Left lobe of liver (tissue), 2 donors: ENCODE measurements at regions not wholly inside any gene's neighbourhood (a gene's known extent, or its start where the extent isn't known, plus 50 kb on each side); places are given as distances from the start of the nearest gene placed in this dataset.

Experiments
- ATAC-seq: fragments of 200-7000 bp; cut with Tn5 transposase; one replicate; pipeline ENCODE4 v1.9.1; 2020; ENCODE audit warnings: mild to moderate bottlenecking, moderate library complexity
- DNase-seq: peaks from one replicate; pipeline ENCODE4 v3.0.0-alpha.2; 2020; ENCODE audit warnings: low spot score
- donor health status: DM: no; HTN: no; CAD: no; lungs with moderate emphysema.
- donor health status: DM: no; HTN: yes; CAD: no.

DNA sequence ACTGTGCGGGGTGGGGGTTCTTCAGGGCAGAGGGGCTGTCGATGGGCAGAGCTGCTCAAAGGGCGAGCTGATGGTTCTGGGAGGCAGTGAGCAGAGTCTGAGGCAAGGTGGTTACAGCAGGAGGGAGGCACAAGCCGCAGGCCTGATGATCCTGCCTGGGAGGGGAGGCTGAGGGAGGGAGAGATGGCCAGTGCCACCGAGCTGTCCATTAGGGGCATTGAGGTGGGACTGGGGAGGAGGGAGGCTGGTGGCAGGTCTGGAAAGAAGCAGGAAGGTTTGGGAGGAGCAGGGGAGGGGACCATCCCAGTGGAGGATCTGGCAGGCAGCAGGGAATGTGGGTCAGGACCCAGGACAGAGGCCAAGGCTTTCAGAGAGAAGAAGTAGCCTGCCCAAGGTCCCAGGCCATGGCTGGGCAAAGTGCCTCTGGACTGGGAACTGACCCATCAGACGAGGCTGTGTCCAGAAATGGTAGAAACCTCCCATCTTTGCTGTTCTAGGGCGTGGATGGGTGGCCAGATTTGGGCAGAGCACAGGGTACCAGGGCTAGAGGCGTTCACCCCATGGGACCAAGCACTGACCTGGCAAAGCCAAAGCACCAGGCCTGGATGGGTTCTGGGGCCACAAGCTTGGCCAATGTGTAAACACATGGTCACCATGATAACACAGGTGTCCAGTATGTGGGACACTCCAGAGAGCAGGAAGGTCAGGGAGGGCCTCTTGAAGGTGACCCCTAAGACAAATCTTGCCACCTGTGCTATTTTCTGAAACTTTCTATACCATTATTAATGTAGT is 55.5 kb downstream of the INHBB start:
- ATAC-seq (no peak), DNase-seq (peak; percentile 27)

DNA sequence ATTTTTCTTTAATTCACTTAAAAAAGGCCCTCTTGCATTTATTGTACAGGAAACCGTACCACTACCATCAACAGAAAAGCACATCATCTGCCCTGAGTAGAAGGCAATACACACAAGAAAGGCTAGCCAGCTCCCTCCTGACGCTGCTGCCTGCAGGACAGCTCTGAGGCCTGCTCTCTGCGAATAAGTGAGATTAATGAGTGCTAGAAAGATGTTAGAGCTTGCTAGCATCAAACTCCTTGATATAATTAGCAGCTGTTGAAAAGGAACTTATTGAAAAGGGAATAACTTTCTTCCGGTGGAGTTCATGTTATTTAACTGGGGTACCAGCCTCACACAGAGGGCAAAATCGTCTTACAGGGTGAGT is 56.1 kb downstream of the INHBB start:
- ATAC-seq: no peak
- DNase-seq: no peak

DNA sequence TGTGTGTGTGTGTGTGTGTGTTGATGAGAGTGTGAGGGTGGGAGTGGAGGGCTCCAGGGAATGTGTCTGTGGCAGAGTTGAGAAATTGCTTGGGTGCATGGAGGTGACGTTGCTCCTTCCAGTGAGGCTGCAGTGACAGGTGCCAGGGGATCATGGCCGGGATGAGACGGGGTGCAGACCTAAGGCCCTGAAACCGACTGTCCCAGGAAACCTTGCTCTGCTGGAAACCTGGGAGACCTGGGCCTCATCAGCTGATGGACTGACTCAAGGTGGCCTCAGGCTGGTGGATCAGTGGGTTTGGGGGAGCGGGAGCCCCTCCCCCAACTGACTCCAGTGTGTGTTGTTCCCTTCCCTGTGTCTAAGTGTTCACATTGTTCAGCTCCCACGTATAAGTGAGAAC is 56.6 kb downstream of the INHBB start:
- ATAC-seq (no peak), DNase-seq (no peak)

DNA sequence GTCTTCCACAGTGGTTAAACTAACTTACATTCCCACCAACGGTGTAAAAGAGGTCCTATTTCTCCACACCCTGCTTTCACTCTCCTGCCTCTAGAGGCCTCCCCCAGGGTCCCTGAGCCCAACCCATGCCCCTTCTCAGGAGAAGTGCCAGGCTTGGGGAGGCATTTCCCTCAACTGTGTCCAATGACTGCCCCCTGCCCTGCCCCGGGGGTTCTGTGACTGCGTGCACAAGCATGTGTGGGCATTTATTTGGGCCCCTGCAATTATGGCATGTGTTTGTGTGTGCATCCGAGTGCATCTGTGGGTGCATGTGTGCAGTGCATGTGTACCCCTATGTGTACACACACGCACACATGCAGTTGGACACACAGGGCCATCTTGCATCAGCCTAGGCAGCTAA is 57.3 kb downstream of the INHBB start:
- ATAC-seq: no peak
- no peak for DNase-seq

DNA sequence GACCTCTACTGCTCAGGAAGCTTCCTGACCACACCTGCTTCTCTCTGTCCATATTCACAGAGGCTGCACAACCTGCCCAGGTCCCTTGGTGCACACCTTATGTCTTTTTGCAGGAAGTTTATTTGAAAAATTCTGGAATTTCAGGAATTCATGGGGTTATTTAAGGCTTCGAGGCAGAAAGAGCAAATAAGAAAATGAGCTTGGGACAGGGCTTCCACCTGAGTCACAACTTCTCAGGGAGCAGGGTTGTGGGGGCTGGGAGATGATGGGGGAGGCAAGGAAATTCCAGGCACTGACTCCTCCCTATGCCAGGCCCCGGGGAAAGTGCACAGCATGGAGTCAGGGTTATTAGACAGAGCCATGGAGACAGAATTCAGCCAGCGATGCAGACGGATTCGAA is 57.7 kb downstream of the INHBB start:
- DNase-seq (no peak), ATAC-seq (no peak)

DNA sequence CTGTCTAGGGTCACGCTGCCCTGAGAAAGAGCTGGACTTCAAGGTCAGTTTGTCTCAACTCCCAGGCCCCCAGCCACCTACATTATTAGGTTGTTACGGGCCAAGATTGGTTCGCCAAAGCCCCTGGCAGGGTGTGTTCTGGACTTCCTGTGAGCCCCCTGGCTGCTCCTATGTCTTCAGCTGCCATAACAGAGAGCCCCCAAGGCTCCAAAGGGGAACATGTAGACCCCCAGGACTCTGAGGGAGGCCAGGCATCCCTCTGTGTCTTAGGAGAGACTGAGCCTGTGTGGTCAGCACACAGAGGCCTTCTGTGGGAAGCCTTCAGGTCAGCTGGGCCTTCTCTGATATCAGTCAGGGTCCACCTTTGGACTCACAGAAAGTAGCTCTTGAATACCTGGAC is 58.3 kb downstream of the INHBB start:
- DNase-seq (no peak), ATAC-seq (no peak)

DNA sequence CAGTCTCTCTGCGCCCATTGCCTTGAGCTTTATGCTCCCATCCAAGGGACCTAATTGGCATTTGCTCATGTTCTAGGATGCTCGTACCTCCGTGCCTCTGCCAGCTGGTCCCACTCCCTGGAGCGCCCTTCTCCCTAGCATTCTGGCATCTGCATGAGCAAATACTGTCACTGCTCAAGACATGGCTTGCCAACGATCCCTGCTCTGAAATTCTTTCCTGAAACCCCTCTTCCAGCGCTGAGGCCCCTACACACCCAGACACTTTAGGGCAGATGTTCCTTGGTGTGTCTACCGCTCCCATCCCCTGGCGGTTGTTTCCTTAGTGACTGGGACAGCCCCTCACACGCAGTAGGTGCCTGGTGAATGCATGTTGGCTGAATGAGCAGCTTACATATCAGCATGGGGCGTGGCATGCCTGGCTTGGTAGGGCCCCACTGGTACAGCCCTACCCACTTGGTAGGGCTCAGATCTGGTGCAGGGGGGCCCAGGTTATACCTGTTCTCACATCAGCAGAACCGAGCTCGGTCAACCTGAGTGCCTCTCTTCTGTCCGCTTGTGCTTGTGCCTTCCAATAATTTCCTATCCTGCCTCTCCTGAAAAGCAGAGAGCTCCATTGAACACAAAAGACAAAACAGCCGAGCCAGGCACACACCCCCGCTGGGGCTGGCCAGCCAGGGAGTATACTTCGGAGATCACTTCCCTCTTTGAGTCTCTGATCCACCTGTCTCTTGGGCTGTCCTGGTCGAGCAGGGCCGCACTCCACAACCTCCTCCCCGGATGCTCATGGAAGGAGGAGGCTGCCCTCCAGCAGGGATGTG is 59.2 kb downstream of the INHBB start:
- ATAC-seq (no peak), DNase-seq (no peak)

DNA sequence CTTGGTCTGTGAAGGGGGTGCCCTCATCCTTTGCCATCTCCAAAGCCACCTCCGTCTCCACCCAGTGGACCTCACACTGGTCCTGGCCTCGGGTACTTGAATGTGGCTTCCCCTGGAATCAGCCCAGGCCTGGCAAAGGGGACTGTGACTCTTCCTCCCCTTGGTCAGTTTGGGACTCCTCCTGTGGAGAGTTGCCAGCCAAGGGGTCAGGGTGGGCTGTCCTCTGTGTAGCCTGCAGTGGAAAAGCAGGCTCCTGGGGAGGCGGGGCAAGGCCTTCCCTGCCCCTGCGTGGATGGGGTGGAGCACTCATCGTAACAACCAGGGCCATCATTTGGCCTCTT is 59.8 kb downstream of the INHBB start:
- DNase-seq (no peak), ATAC-seq (no peak)

DNA sequence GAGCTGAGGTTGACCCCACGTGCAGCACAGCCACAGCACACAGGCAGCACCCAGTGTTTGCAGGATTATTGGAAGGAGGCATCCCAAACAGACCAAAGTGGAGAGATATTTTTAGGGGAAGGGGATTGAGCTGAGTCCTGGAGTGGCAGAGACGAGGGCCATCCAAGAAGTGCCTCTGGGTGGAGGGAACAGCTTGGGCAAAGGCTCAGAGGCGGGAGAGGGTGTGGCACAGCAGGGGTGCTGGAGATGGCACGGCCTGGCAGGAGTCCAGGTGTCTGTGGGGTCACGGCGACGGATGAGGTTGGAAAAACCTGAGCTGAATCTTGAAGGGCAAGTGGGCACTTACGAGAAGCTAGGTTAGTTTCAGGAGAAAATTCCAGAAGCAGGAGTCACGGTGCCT is 60.6 kb downstream of the INHBB start:
- no peak for ATAC-seq
- no peak for DNase-seq

DNA sequence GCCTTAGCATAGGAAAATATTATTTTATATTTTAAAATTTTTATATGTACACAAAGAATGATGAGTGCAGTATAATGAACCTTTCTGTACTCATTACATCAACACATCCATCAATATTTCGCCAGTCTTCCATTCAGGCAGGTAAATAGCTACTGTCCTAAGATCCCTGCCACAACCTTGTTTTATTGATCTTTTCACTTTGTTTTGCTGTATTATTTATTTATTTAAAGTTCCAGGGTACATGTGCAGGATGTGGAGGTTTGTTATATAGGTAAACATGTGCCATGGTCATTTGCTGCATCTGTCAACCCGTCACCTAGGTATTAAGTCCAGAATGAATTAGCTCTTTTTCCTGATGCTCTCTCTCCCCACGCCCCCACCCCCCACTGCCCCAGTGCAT is 64.6 kb downstream of the INHBB start:
- DNase-seq: no peak
- ATAC-seq: no peak

DNA sequence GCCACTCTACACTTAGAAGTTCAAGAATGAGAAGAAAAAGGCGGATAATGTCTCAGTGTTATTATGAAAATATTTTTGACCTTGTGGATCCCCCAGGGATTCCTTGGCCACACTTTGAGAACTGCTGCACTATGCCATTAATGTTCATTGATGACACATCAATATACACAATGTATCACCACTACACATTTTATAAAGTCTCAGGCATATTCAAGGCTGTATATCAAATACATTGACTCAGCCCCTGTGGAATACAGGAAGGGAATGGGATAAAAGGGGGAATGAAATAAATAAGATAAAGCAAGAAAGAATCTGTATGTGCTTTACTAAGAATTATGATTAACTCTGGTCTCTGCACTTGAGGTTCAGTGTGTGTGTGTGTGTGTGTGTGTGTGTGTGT is 69.1 kb downstream of the INHBB start:
- ATAC-seq: no peak

DNA sequence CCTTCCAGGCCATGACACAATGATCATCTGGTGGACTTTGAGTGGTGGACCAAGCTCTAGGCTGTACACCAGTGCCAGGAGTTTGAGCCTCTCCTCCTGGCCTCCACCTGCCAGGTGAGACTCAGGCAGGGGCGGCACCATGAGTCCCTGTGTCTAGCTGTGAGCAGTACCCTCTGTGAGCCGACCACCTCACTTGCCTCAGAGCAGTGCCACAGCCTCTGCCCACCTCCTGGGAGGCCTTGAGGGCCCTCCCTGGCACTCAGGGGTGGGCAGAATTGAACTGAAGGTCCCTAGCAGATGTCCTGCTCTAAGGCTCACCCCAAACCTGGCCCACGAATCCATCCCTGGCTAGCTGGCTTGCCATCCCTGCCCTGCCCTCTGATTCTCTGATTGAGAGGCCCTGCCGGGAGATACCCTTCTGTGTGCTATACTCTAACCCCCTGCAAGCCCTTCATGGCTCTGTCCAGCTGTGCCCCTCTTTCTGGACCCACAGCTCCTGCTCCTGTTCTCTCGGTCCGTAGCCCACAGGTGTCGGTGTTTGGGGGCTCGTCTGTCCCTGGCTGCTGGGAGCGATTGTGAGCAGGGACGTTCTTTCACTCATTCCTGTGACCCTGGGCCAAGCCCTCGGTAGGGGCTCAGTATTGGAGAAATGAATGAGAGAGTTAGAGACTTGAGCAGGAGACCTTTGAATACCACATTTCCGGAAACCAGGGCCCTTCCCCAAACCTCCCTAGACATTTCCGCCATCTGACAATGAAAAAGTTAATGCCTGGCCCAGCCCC is 70.0 kb downstream of the INHBB start:
- DNase-seq (no peak), ATAC-seq (no peak)

More for the DNA sequence above, 69.1 kb downstream of the INHBB start:
- DNase-seq: no peak

DNA sequence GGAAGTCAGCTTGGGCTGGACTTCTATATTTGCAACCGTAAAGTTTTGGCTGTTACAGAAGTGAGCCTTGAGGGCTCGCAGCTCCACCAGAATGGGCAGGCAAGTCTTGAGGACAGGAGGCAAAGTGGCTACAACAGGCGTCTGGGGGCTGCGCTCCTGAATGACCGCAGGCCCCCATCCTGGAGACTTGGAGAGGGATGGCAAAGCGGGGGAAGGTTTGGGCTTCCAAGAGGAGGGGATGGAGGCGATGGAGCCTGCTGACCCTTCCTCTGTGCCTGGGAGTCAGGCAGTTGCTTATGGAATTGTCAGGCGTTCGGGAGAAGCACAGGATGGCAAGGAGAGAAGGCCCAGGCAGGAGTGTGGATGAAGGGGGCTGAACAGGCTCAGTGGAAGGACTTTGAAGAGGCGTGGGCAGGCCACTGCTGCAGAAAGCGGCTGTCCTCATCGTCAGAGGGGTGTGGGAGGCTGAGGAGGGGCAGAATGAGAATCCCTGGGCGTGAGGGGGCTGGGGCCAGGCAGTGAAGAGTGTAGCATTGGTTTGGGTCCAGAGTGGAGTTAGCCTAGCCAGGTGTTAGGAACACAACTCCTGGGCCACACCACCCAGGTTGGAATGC is 72.3 kb downstream of the INHBB start:
- DNase-seq (peak; percentile 14), ATAC-seq (no peak)

DNA sequence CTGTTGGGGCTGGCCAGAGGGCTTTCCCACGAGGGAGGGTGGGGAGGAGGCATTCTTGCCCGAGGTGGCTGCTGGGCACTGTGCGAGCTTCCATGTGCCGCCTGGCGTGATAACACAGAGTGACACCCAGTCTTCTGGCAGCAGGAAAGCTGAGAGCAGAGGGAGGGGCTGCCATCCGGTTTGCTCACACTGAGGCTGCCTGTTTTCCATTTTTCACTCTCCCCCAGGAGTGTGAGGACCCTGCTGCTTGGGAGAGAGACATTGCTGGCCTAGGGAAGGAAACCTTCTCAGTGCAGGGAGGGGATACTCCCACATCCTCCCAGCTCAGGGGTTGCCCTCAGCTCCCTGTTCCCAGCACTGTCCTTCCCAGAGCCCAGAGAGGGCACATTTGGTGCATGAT is 73.1 kb downstream of the INHBB start:
- DNase-seq (peak; percentile 26), ATAC-seq (no peak)

DNA sequence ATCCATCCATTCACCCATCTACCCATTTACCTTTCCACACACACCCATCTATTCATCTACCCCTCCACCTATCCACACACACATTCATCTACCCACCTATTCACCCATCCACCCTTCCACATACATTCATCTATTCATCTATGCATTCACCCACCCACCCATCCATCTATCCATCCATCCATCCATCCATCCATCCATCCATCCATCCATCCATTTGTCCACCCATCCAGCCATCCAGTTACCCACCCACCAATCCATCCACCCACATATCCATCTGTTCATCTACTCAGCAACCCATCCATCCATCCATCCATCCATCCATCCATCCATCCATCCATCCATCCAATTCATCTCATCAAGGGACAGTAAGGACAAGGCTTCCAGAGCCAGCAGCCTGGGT is 74.0 kb downstream of the INHBB start:
- DNase-seq: no peak
- ATAC-seq: no peak

DNA sequence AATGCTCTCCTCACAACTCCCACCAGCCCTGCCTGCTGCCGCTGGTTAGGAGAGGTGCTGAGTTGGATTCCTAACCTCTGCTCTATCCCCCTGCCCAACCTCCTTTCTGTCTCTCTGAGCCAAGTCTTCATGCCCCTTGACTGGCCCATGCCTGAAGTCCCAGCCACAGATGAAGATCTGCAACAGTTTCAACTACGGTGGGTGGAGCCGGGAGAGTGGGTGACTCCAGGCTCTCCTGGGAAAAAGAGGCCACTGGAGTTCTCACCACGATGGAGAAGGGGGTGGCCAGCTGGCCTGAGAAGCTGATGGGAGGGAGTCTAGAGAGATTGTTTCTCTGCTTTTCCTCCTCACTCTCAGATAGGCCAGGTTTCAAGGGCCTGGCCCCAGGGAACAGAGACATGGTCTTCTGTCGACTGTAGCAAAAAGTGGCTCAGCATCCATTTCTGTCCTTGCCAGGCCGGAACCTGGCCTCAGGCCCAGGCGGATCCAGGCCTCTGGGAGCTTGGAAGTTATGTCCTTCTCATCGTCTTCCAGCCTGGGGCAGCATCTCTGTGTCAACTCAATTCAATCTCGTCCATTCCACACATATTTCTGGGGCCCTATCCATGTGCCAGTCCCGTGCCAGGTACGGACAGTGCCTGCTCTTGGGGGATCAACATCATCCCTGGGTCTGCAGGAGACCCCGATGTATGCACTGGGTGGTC is 75.3 kb downstream of the INHBB start:
- no peak for ATAC-seq

DNA sequence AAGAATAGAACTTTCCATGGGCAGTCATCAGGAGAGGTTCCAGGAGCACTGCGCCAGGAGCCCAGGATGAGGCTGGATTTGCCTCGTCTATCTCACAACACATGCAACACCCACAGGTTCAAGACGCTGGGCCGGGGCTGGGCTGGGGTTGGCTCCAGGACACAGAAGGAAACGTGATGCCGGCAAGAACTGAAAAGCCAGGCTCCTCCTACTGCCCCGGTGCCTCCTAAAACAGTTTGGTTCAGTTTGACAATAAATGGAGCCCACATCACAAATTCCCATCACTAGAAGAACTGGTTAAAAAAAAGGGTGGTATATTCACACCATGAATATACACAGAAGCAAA is 75.9 kb downstream of the INHBB start:
- DNase-seq: peak; percentile 37

More for the DNA sequence above, 75.3 kb downstream of the INHBB start:
- peak; percentile 34 for DNase-seq

DNA sequence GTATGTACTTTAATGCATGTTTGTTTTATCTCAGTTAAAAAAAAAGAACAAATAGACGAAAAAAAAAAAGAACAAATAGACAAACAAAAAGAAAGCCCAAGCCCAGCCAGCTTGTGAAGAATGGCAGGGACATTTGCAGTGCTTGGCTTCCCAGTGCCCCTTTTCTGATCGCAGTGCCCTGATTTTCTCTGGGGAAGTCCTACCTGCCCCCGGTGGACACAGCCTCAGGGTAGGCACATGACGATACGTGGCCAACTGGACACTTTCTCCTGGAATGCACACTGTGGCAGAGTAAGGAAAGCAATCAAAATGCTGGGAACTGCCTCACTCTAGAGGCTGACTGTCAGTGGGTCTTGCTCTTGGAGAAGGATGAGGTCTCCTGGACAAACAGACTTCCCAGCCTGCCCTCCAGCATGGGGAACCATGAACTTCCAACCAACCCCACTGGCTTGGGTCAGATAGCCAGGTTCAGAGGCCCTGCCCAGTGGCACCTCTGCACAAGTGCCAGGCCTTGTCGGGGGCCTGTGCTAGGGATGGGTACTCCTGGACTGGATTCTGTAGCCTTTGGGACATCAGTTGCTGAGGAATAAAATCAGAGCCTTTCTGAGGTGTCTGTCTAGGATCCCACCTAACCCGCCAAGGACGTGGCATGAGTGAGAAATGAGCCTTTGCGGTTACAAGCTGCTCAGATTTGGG is 76.7 kb downstream of the INHBB start:
- DNase-seq (peak; percentile 23), ATAC-seq (no peak)

More for the DNA sequence above, 75.9 kb downstream of the INHBB start:
- no peak for ATAC-seq

DNA sequence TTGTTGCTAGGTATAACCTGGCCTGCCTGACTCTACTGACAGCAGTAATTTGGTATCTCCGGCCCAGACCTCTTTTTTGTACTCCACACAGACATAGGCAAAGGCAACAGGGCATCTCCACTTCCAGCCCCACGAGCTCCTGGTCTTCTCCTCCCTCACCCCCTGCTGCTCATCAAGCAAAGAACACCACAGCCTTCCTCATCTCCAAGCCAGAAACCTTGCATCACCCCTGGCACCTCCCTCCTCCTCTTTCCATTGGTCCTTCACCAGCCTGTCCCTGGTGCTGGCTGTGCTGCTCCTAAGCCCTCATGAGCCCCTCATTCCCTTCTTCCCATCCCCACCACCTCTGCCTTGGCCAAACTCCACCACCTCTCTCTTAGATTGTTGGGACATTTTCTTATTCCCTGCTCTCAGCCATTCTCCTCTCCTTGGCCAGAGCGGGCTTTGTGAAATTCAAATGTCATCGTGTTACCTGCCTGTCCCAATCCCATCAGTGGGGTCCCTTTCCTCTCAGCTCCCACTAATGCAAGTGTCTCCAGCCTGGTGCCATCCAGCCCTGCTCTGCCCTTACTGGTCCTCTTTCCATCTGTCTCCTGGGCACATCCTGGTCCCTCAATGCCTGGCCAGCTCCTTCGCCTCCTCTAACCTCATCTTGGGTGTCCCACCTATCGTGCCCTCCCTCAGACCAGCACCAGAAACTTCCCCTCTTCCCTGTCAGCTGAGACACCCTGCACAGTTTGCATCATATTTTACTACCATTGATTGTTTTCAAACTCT is 77.4 kb downstream of the INHBB start:
- ATAC-seq (no peak), DNase-seq (peak; percentile 27)
